ENCODE measurements at regions not wholly inside any gene's neighbourhood (a gene's known extent, or its start where the extent isn't known, plus 50 kb on each side); places are given as distances from the start of the nearest gene placed in this dataset.

DNA sequence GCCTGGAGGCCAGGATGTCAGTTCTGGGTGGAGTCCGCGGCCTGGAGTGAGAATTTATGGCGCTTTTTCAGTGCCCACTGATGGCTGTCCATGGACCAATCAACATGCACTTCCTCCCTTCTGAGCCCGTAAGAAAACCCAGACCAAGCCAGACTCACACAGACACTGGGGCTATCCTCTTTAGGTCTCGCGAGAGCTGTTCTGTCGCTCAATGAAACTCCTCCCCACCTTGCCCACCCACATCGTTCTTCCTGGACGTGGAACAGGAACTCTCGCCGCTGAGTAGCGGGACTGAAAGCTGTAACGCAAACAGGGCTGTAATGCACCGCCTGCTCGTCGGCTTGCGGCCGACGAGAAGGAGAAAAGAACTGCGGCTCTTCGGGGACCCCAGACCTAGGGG lies 833.0 kb upstream of the CADM2 start:
- no peaks in the 10 kb centered on the region for H3K27me3 ChIP-seq (replicated peaks)

DNA sequence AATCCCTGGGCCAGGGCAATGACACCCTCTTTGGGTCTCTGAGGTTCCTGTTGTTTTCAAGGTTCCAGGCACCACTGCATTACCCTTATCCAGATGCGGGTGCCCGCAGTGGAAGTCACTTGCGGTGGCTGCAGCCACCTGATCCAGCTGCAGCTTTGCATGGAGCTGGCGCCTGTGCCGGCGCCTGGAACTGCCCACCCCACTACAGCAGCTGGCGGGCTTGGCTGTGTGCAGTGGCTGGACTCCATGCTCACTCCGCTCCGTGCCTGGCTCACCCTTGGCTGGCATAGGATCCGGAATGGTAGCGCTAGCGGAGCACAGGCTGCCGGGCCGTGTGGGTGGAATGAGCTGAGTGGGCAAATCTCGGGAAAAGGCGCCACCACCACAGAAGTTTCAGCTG lies 832.6 kb upstream of the CADM2 start:
- H3K4me1 ChIP-seq (replicated peaks): no peaks in the 10 kb centered on the region
- DNase-seq (ENCODE audit: low read depth in 1 of 2, low spot score in 2 of 2): no peak
- H3K9me3 ChIP-seq (replicated peaks): no peaks in the 10 kb centered on the region; the same call in 1 of the 2 replicates
- H3K36me3 ChIP-seq: no peaks in the 10 kb centered on the region
- H3K27me3 ChIP-seq (replicated peaks): no peaks in the 10 kb centered on the region
- no peak overlapping the region for H3K4me3 ChIP-seq
- H3K27ac ChIP-seq: no peak overlapping the region

More for the DNA sequence above, 833.0 kb upstream of the CADM2 start:
- no peak overlapping the region for H3K4me3 ChIP-seq
- H3K36me3 ChIP-seq: no peaks in the 10 kb centered on the region
- no peaks in the 10 kb centered on the region for H3K4me1 ChIP-seq (replicated peaks)
- no peaks in the 10 kb centered on the region; the same call in 1 of the 2 replicates for H3K9me3 ChIP-seq (replicated peaks)
- no peak overlapping the region for H3K27ac ChIP-seq
- no peak for DNase-seq (ENCODE audit: low read depth in 1 of 2, low spot score in 2 of 2)

DNA sequence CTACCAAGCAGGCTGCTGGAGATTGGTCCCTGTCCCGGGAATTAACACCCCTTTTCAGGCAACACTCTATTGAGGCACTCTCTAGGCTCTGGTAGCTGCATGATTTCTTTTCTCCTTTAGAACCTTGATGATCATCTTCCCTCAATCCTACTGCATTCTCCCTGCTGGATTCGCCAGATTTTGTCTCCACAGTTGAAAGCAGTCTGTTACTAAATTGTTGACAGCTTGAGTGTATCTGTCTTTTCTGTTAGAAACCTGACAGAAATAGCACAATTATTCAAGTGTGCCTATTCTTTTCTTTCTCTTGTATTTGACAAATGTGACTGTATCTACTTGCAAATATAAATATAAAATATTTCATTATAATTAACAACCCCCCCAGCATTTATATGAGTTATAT lies 830.8 kb upstream of the CADM2 start:
- no peak overlapping the region for H3K27ac ChIP-seq
- H3K27me3 ChIP-seq (replicated peaks): no peaks in the 10 kb centered on the region
- no peaks in the 10 kb centered on the region for H3K4me1 ChIP-seq (replicated peaks)
- H3K4me3 ChIP-seq: no peak overlapping the region
- no peaks in the 10 kb centered on the region for H3K36me3 ChIP-seq
- H3K9me3 ChIP-seq (replicated peaks): no peaks in the 10 kb centered on the region; the same call in 1 of the 2 replicates
- no peak for DNase-seq (ENCODE audit: low read depth in 1 of 2, low spot score in 2 of 2)

DNA sequence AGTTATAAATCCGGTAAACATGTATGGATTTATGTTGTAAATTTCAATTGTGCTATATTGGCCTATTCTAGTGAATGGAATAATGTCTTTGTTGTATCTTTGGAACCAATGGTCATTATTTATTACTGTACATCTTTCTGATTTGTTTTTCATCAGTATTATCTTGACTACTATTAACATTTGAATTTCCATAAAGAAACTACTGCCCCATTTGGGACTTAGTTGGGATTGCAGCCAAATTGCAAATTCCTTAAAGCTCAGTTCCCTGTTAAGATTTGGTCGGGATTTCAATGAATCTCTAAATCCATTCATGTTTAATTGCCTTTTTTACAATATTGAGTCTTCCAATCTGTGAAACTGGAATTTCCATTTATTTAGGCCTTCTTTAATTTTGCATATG lies 822.4 kb upstream of the CADM2 start:
- Histone ChIP-seq H3K36me3 (no peaks in the 10 kb centered on the region), H3K27ac (no peak overlapping the region), H3K27me3 (replicated peaks) (no peaks in the 10 kb centered on the region), H3K4me1 (replicated peaks) (no peaks in the 10 kb centered on the region), H3K9me3 (replicated peaks) (no peaks in the 10 kb centered on the region), H3K4me3 (no peak overlapping the region)
- no peak for DNase-seq (ENCODE audit: low read depth in 1 of 2, low spot score in 2 of 2)

DNA sequence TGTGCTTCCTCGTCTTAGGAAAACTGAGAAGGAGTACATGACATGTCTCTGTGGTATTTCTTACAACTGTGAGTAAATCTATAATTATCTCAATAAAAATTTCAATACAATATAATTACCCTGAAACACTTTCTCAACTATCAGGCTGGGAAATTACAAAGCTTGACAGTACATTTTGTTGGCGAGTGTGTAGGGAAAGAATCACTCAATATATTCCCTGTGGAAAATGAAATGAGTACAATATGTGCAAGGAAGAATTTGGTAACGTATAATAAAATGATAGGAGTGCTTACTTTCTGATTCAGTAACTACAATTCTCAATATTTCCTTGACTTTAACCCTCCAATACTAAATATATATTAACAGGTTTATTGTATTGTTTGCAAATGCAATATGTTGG lies 818.2 kb upstream of the CADM2 start:
- H3K4me1 ChIP-seq (replicated peaks): no peaks in the 10 kb centered on the region
- no peak for DNase-seq (ENCODE audit: low read depth in 1 of 2, low spot score in 2 of 2)
- H3K4me3 ChIP-seq: no peak overlapping the region
- H3K36me3 ChIP-seq: no peaks in the 10 kb centered on the region
- no peak overlapping the region for H3K27ac ChIP-seq
- H3K9me3 ChIP-seq (replicated peaks): no peaks in the 10 kb centered on the region
- H3K27me3 ChIP-seq (replicated peaks): no peaks in the 10 kb centered on the region

GRCh38 chr3:84141571-84141970 lies 817.2 kb upstream of the CADM2 start:
- Histone ChIP-seq H3K27ac (no peak overlapping the region), H3K4me3 (no peak overlapping the region), H3K36me3 (no peaks in the 10 kb centered on the region), H3K27me3 (replicated peaks) (no peaks in the 10 kb centered on the region), H3K9me3 (replicated peaks) (no peaks in the 10 kb centered on the region), H3K4me1 (replicated peaks) (no peaks in the 10 kb centered on the region)
- no peak for DNase-seq (ENCODE audit: low read depth in 1 of 2, low spot score in 2 of 2)

DNA sequence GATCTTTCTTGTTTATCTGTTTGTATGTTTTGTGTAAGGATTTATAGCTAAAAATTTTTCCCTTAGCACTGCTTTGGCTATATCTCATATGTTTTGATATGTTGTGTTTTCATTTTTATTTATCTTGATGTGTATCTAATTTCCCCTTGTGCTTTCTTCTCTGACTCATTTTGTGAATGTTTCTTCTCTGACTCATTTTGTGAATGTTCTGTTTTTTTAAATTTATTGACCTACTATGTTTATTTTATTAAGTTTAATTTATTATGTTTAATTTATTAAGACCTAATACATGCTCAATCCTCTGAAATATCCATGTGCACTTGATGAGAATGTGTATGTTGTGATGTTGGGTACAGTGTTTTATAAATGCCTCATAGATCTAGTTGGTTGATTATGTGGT lies 793.5 kb upstream of the CADM2 start:
- H3K27me3 ChIP-seq (replicated peaks): no peaks in the 10 kb centered on the region
- H3K4me3 ChIP-seq: no peak overlapping the region
- H3K36me3 ChIP-seq: no peaks in the 10 kb centered on the region
- H3K4me1 ChIP-seq (replicated peaks): no peaks in the 10 kb centered on the region
- no peaks in the 10 kb centered on the region for H3K9me3 ChIP-seq (replicated peaks)
- DNase-seq (ENCODE audit: low read depth in 1 of 2, low spot score in 2 of 2): no peak
- no peak overlapping the region for H3K27ac ChIP-seq

DNA sequence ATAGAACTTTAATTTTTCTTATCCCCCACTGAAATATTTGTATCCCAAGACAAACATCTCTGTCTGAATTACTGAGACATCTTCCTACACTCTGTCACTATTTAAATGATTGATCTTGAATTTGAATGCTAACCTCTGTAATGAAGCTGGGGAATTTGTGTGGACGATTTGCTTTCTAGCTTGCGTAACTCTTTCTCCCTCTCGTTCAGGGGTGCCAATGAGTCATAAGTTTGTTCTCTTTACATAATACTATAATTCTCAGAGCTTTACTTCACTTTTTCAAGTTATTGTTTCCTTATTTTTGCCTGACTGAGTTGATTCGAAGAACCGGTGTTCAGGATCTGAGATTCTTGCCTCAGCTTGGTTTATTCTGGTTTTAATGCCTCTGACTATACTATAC lies 783.3 kb upstream of the CADM2 start:
- no peaks in the 10 kb centered on the region for H3K27me3 ChIP-seq (replicated peaks)
- no peaks in the 10 kb centered on the region for H3K9me3 ChIP-seq (replicated peaks)
- no peaks in the 10 kb centered on the region for H3K36me3 ChIP-seq
- H3K4me1 ChIP-seq (replicated peaks): no peaks in the 10 kb centered on the region
- no peak for DNase-seq (ENCODE audit: low read depth in 1 of 2, low spot score in 2 of 2)
- H3K27ac ChIP-seq: no peak overlapping the region
- H3K4me3 ChIP-seq: no peak overlapping the region

DNA sequence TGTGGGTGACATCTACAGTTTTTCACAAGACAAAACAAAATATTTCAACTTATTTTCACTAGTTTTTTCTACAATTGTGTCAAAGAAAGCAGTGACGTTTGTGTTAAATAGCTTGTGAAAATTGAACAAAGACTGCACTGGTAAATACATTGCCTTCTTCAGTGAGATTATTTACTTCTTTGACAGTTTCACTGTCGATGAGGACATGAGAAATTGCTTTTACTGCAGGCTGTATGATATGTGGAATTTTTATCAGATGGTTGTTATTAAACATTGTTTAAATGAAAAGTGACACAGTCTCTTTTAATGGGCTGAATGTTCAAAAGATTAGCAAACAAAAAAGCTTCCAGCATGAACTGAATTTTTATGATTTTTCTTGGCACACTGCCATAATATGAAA lies 773.9 kb upstream of the CADM2 start:
- no peaks in the 10 kb centered on the region for H3K27me3 ChIP-seq (replicated peaks)

GRCh38 chr3:84194029-84194428 lies 764.8 kb upstream of the CADM2 start:
- no peaks in the 10 kb centered on the region for H3K36me3 ChIP-seq
- no peak overlapping the region for H3K4me3 ChIP-seq
- H3K4me1 ChIP-seq (replicated peaks): no peaks in the 10 kb centered on the region
- 0 out of 2 replicates have a peak, but pooled peaks cover 2% of the 10 kb centered on the region for H3K9me3 ChIP-seq (replicated peaks)
- no peak overlapping the region for H3K27ac ChIP-seq
- no peaks in the 10 kb centered on the region; the same call in 1 of the 2 replicates for H3K27me3 ChIP-seq (replicated peaks)
- DNase-seq (ENCODE audit: low read depth in 1 of 2, low spot score in 2 of 2): no peak

More for the DNA sequence above, 773.9 kb upstream of the CADM2 start:
- Histone ChIP-seq H3K4me3 (no peak overlapping the region), H3K36me3 (no peaks in the 10 kb centered on the region), H3K9me3 (replicated peaks) (no peaks in the 10 kb centered on the region; the same call in 1 of the 2 replicates), H3K4me1 (replicated peaks) (no peaks in the 10 kb centered on the region), H3K27ac (no peak overlapping the region)
- DNase-seq (ENCODE audit: low read depth in 1 of 2, low spot score in 2 of 2): no peak

DNA sequence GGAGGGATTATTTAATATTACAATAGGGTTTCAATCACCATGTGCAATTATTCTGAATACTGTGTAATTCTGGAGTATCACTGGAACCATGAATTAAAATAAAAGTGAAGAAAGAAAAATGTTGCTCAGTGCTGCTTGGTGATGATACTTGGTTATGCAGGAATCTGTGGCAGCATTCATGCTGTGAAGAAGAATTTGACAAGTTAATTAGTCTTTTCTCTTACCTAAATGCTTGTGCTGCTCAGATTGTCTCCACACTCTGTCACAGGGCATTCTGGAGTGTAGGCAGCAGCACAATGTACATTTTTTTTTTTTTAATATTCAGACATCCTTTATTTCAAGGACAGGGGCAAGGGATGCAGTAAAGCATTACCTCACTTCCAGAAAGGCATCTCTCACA lies 749.3 kb upstream of the CADM2 start:
- H3K9me3 ChIP-seq (replicated peaks): no peaks in the 10 kb centered on the region
- H3K27ac ChIP-seq: no peak overlapping the region
- no peaks in the 10 kb centered on the region for H3K4me1 ChIP-seq (replicated peaks)
- no peaks in the 10 kb centered on the region for H3K27me3 ChIP-seq (replicated peaks)
- no peak overlapping the region for H3K4me3 ChIP-seq
- DNase-seq (ENCODE audit: low read depth in 1 of 2, low spot score in 2 of 2): no peak
- H3K36me3 ChIP-seq: no peaks in the 10 kb centered on the region

DNA sequence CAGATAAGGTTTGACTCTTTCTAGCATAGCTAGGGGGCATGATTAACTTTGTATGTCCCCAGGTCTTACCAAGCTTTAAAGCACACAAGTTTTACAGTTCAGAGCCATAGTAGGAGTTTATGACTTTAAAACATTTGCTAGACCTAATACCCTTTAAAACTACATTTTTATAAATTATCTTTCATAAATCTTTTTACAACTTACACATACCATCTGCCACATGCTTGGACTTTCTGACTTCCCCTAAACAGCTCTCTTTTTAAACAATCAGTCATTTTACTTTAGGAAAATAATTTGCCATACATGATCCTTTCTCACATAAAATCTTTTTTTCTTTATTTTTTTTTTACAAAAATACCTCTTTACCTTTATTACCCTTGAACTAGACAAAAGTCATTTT lies 735.3 kb upstream of the CADM2 start:
- H3K27ac ChIP-seq: no peak overlapping the region
- no peak for DNase-seq (ENCODE audit: low read depth in 1 of 2, low spot score in 2 of 2)
- H3K4me3 ChIP-seq: no peak overlapping the region
- no peaks in the 10 kb centered on the region for H3K36me3 ChIP-seq
- H3K4me1 ChIP-seq (replicated peaks): no peaks in the 10 kb centered on the region
- no peaks in the 10 kb centered on the region for H3K27me3 ChIP-seq (replicated peaks)
- H3K9me3 ChIP-seq (replicated peaks): no peaks in the 10 kb centered on the region; the same call in 1 of the 2 replicates

GRCh38 chr3:84224262-84224661 lies 734.5 kb upstream of the CADM2 start:
- H3K4me1 ChIP-seq (replicated peaks): no peaks in the 10 kb centered on the region
- no peak for DNase-seq (ENCODE audit: low read depth in 1 of 2, low spot score in 2 of 2)
- H3K4me3 ChIP-seq: no peak overlapping the region
- H3K27ac ChIP-seq: no peak overlapping the region
- H3K27me3 ChIP-seq (replicated peaks): no peaks in the 10 kb centered on the region
- no peaks in the 10 kb centered on the region; the same call in 1 of the 2 replicates for H3K9me3 ChIP-seq (replicated peaks)
- H3K36me3 ChIP-seq: no peaks in the 10 kb centered on the region

- Histone ChIP-seq H3K27me3 (replicated peaks) (no peaks in the 10 kb centered on the region), H3K27ac (no peak overlapping the region), H3K9me3 (replicated peaks) (no peaks in the 10 kb centered on the region), H3K36me3 (no peaks in the 10 kb centered on the region), H3K4me1 (replicated peaks) (no peaks in the 10 kb centered on the region), H3K4me3 (no peak overlapping the region)
- DNase-seq (ENCODE audit: low read depth in 1 of 2, low spot score in 2 of 2): no peak
Measured at GRCh38 chr3:84236261-84236660, 722.5 kb upstream of the CADM2 start.

GRCh38 chr3:84245789-84246188 lies 713.0 kb upstream of the CADM2 start:
- Histone ChIP-seq H3K4me1 (replicated peaks) (no peaks in the 10 kb centered on the region), H3K36me3 (no peaks in the 10 kb centered on the region), H3K9me3 (replicated peaks) (no peaks in the 10 kb centered on the region), H3K4me3 (no peak overlapping the region), H3K27me3 (replicated peaks) (no peaks in the 10 kb centered on the region), H3K27ac (no peak overlapping the region)
- DNase-seq (ENCODE audit: low read depth in 1 of 2, low spot score in 2 of 2): no peak

Data from SJSA1 (cell line).